ENCODE measurements at regions not wholly inside any gene's neighbourhood (a gene's known extent, or its start where the extent isn't known, plus 50 kb on each side); places are given as distances from the start of the nearest gene placed in this dataset.
A peak's percentile ranks its signal among the peaks of the same experiment; 100 is the strongest.
"Not testable (repeated sequence)": the region's sequence is repeated elsewhere in the genome, so short reads cannot be mapped to it uniquely, and the experiment has no call there.

GRCh38 chr12:42910656-42911055 lies 321.1 kb upstream of the PRICKLE1 start:
- no peak for DNase-seq
- intact Hi-C loops (cut with DNase I): no loop called here

- intact Hi-C loops (cut with DNase I): no loop called here
- DNase-seq: no peak
These were observed 319.2 kb upstream of the PRICKLE1 start for GRCh38 chr12:42908712-42909111.

GRCh38 chr12:42906801-42907200 lies 317.3 kb upstream of the PRICKLE1 start:
- intact Hi-C loops (cut with DNase I); DNase-seq: not testable (repeated sequence)

- intact Hi-C loops (cut with DNase I): no loop called here
- DNase-seq: peak in 2 of 42 donors; percentile 2 to 9
These were observed 315.8 kb upstream of the PRICKLE1 start for GRCh38 chr12:42905419-42905705.

- intact Hi-C loops (cut with DNase I): no loop called here
- peak in 41 of 42 donors; percentile 14 to 81 (median 51) for DNase-seq
These were observed 315.3 kb upstream of the PRICKLE1 start for GRCh38 chr12:42904683-42905418.

- intact Hi-C loops (cut with DNase I): no loop called here
- no peak for DNase-seq
These were observed 314.2 kb upstream of the PRICKLE1 start for GRCh38 chr12:42903736-42904135.

- intact Hi-C loops (cut with DNase I): no loop called here
- DNase-seq: no peak
These were observed 312.5 kb upstream of the PRICKLE1 start for GRCh38 chr12:42902001-42902400.

- intact Hi-C loops (cut with DNase I): no loop called here
These were observed 304.3 kb upstream of the PRICKLE1 start for GRCh38 chr12:42893803-42894202.

GRCh38 chr12:42892702-42893551 lies 303.4 kb upstream of the PRICKLE1 start:
- intact Hi-C loops (cut with DNase I): no loop called here

More at GRCh38 chr12:42893803-42894202, 304.3 kb upstream of the PRICKLE1 start:
- DNase-seq: peak in 11 of 42 donors; percentile 9 to 48 (median 30)

GRCh38 chr12:42887657-42888056 lies 298.1 kb upstream of the PRICKLE1 start:
- intact Hi-C loops (cut with DNase I): no loop called here
- DNase-seq: no peak

More at GRCh38 chr12:42892702-42893551, 303.4 kb upstream of the PRICKLE1 start:
- DNase-seq: peak in 8 of 42 donors; percentile 7 to 33 (median 22)

GRCh38 chr12:42886160-42886559 lies 296.6 kb upstream of the PRICKLE1 start:
- no peak for DNase-seq

GRCh38 chr12:42885677-42886076 lies 296.1 kb upstream of the PRICKLE1 start:
- no peak for DNase-seq
- intact Hi-C loops (cut with DNase I): no loop called here

More at GRCh38 chr12:42886160-42886559, 296.6 kb upstream of the PRICKLE1 start:
- intact Hi-C loops (cut with DNase I): no loop called here

- no peak for DNase-seq
These were observed 294.6 kb upstream of the PRICKLE1 start for GRCh38 chr12:42884116-42884515.

GRCh38 chr12:42873401-42873800 lies 283.9 kb upstream of the PRICKLE1 start:
- DNase-seq: no peak
- intact Hi-C loops (cut with DNase I): no loop called here

More at GRCh38 chr12:42884116-42884515, 294.6 kb upstream of the PRICKLE1 start:
- intact Hi-C loops (cut with DNase I): no loop called here

- intact Hi-C loops (cut with DNase I): no loop called here
These were observed 282.3 kb upstream of the PRICKLE1 start for GRCh38 chr12:42871816-42872215.

GRCh38 chr12:42868291-42868690 lies 278.7 kb upstream of the PRICKLE1 start:
- no peak for DNase-seq
- intact Hi-C loops (cut with DNase I): no loop called here

More at GRCh38 chr12:42871816-42872215, 282.3 kb upstream of the PRICKLE1 start:
- DNase-seq: no peak

- no peak for DNase-seq
- intact Hi-C loops (cut with DNase I): no loop called here
These were observed 275.7 kb upstream of the PRICKLE1 start for GRCh38 chr12:42865282-42865681.

GRCh38 chr12:42862055-42862454 lies 272.5 kb upstream of the PRICKLE1 start:
- intact Hi-C loops (cut with DNase I): no loop called here
- no peak for DNase-seq

- intact Hi-C loops (cut with DNase I); DNase-seq: not testable (repeated sequence)
These were observed 270.8 kb upstream of the PRICKLE1 start for GRCh38 chr12:42860331-42860730.

- peak in 27 of 42 donors; percentile 1 to 54 (median 15) for DNase-seq
- intact Hi-C loops (cut with DNase I): no loop called here
These were observed 270.1 kb upstream of the PRICKLE1 start for GRCh38 chr12:42859612-42860011.

All from head of caudate nucleus (tissue), 42 donors.